PFSK-1 (cell line): ENCODE measurements at regions not wholly inside any gene's neighbourhood (a gene's known extent, or its start where the extent isn't known, plus 50 kb on each side); places are given as distances from the start of the nearest gene placed in this dataset.

Experiments
- FOXP2 ChIP-seq: optimal IDR thresholded peaks from 2 replicates; pipeline ENCODE3; 2011; ENCODE audit warnings: borderline replicate concordance, control low read depth, inconsistent platforms; ENCODE audit not compliant: insufficient read depth; ENCODE audit errors: extremely low read length, extremely low read depth
- POLR2AphosphoS5 ChIP-seq: IDR thresholded peaks from 2 replicates; pipeline ENCODE4 v1.6.1; 2012; ENCODE audit warnings: low read depth, mild to moderate bottlenecking, control low read depth, low read length, moderate library complexity
- SIN3A ChIP-seq: IDR thresholded peaks from 2 replicates; pipeline ENCODE4 v1.6.1; 2012; ENCODE audit warnings: mild to moderate bottlenecking, low read length, moderate library complexity, borderline replicate concordance; ENCODE audit not compliant: insufficient read depth
- TAF1 ChIP-seq: IDR thresholded peaks from 2 replicates; pipeline ENCODE4 v1.6.1; 2012; ENCODE audit warnings: low read length, control low read depth, borderline replicate concordance; ENCODE audit not compliant: insufficient read depth
- TF ChIP-seq, protein P1 (sequence below), 2 experiments: IDR thresholded peaks; 2 replicates each; pipeline versions ENCODE4 v1.6.1 to v1.8.0; 2011 to 2012; ENCODE audit warnings: low read depth in 2 of 2, low read length in 2 of 2, control low read depth in 1 of 2, inconsistent platforms in 1 of 2, mild to moderate bottlenecking in 1 of 2, moderate library complexity in 1 of 2; ENCODE audit not compliant: insufficient read depth in 1 of 2

DNA sequence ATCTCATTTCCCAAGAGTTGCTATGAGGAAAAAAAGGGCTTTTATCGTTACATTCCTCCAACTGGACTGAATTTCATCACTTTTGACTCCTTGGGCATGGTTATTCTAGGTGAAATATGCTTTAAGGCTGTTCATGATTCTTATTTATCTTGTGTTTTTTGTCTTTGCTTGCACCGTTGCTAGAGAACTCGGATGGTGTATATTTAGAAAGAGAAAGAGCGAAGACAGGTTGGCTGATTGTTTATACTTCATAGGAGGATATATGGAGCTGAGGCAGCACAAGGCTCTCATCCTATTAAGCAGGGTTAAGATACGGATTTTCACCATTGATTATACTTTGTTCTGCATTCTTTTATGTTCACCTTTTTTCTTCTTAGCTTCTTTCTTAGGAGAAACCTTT, 94.9 kb upstream of the GEMIN8 start:
- TF ChIP-seq, protein P1, sequence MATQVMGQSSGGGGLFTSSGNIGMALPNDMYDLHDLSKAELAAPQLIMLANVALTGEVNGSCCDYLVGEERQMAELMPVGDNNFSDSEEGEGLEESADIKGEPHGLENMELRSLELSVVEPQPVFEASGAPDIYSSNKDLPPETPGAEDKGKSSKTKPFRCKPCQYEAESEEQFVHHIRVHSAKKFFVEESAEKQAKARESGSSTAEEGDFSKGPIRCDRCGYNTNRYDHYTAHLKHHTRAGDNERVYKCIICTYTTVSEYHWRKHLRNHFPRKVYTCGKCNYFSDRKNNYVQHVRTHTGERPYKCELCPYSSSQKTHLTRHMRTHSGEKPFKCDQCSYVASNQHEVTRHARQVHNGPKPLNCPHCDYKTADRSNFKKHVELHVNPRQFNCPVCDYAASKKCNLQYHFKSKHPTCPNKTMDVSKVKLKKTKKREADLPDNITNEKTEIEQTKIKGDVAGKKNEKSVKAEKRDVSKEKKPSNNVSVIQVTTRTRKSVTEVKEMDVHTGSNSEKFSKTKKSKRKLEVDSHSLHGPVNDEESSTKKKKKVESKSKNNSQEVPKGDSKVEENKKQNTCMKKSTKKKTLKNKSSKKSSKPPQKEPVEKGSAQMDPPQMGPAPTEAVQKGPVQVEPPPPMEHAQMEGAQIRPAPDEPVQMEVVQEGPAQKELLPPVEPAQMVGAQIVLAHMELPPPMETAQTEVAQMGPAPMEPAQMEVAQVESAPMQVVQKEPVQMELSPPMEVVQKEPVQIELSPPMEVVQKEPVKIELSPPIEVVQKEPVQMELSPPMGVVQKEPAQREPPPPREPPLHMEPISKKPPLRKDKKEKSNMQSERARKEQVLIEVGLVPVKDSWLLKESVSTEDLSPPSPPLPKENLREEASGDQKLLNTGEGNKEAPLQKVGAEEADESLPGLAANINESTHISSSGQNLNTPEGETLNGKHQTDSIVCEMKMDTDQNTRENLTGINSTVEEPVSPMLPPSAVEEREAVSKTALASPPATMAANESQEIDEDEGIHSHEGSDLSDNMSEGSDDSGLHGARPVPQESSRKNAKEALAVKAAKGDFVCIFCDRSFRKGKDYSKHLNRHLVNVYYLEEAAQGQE (IDR thresholded peaks at IDR 0.05; ENCODE audit: insufficient read depth in 1 of 2, low read depth in 2 of 2, low read length in 2 of 2), result no peak
- no peak for TF ChIP-seq SIN3A
- no peak for TF ChIP-seq TAF1
- no peak for TF ChIP-seq POLR2AphosphoS5
- TF ChIP-seq FOXP2, result no peak
